SK-N-SH (cell line): ENCODE measurements at regions not wholly inside any gene's neighbourhood (a gene's known extent, or its start where the extent isn't known, plus 50 kb on each side); places are given as distances from the start of the nearest gene placed in this dataset.

Source experiments
- MAX ChIP-seq: IDR thresholded peaks from 2 replicates; pipeline ENCODE4 v1.4.0; 2012; ENCODE audit warnings: low read depth
- NFIC ChIP-seq: IDR thresholded peaks from 2 replicates; pipeline ENCODE4 v1.4.0; 2012; ENCODE audit warnings: borderline replicate concordance
- POLR2AphosphoS5 ChIP-seq: IDR thresholded peaks from 2 replicates; pipeline ENCODE4 v1.6.1; 2012; ENCODE audit warnings: low read depth, low read length
- RCOR1 ChIP-seq: fragments of 150-350 bp; IDR thresholded peaks from 2 replicates; pipeline ENCODE4 v1.6.1; 2017; ENCODE audit warnings: antibody characterized with exemption, low read length
- TF ChIP-seq, protein P1 (sequence below): IDR thresholded peaks from 2 replicates; pipeline ENCODE4 v1.6.1; 2012; ENCODE audit warnings: mild to moderate bottlenecking, low read depth, low read length, moderate library complexity
- TF ChIP-seq, protein P2 (sequence below): fragments of 200-600 bp; sonication (generic); IDR thresholded peaks from 2 replicates; pipeline ENCODE4 v1.6.1; 2017; ENCODE audit warnings: antibody characterized with exemption, mild to moderate bottlenecking, moderate library complexity

DNA sequence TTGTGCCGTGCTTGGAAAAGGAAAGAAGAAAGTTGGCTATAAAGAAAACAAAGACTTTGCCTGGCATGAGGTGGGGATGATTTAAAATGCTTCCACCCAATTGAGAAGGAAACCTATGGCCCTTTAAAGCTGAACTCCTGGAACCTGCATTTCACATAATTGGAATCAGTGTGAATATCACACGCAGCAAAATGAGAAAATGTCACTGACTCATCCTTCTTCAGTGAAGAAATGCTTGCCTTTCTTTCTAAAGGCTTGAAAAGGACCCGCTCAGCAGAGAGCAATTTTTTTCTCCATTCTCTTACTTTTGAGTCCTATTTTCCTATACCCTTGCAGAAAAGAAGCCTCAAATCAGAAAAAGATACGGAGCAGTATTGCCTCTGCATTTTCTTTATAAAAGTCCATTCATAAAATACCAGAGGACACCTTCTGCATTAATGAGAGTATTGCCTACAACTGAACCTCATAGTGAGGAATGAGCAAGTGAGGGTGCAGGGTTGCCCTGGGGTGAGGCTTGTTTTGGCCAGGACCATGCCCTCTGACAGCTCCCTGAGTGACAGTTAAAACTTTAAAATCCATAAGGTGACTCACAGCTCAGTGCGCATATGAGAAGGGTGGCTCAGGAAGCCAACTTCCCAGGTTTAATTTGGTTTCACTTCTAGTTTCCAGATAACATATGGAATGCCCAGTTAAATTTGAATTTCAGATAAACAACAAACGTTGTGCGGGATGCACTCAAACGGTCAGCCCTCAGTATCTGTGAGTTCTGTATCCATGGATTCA is 191.9 kb upstream of the GYPC start:
- TF ChIP-seq, protein P1, sequence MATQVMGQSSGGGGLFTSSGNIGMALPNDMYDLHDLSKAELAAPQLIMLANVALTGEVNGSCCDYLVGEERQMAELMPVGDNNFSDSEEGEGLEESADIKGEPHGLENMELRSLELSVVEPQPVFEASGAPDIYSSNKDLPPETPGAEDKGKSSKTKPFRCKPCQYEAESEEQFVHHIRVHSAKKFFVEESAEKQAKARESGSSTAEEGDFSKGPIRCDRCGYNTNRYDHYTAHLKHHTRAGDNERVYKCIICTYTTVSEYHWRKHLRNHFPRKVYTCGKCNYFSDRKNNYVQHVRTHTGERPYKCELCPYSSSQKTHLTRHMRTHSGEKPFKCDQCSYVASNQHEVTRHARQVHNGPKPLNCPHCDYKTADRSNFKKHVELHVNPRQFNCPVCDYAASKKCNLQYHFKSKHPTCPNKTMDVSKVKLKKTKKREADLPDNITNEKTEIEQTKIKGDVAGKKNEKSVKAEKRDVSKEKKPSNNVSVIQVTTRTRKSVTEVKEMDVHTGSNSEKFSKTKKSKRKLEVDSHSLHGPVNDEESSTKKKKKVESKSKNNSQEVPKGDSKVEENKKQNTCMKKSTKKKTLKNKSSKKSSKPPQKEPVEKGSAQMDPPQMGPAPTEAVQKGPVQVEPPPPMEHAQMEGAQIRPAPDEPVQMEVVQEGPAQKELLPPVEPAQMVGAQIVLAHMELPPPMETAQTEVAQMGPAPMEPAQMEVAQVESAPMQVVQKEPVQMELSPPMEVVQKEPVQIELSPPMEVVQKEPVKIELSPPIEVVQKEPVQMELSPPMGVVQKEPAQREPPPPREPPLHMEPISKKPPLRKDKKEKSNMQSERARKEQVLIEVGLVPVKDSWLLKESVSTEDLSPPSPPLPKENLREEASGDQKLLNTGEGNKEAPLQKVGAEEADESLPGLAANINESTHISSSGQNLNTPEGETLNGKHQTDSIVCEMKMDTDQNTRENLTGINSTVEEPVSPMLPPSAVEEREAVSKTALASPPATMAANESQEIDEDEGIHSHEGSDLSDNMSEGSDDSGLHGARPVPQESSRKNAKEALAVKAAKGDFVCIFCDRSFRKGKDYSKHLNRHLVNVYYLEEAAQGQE = no peak
- no peak for TF ChIP-seq NFIC
- TF ChIP-seq, protein P2, sequence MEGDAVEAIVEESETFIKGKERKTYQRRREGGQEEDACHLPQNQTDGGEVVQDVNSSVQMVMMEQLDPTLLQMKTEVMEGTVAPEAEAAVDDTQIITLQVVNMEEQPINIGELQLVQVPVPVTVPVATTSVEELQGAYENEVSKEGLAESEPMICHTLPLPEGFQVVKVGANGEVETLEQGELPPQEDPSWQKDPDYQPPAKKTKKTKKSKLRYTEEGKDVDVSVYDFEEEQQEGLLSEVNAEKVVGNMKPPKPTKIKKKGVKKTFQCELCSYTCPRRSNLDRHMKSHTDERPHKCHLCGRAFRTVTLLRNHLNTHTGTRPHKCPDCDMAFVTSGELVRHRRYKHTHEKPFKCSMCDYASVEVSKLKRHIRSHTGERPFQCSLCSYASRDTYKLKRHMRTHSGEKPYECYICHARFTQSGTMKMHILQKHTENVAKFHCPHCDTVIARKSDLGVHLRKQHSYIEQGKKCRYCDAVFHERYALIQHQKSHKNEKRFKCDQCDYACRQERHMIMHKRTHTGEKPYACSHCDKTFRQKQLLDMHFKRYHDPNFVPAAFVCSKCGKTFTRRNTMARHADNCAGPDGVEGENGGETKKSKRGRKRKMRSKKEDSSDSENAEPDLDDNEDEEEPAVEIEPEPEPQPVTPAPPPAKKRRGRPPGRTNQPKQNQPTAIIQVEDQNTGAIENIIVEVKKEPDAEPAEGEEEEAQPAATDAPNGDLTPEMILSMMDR = no peak
- TF ChIP-seq POLR2AphosphoS5 = no peak
- TF ChIP-seq MAX = no peak
- TF ChIP-seq RCOR1 = no peak
